HUES64 (cell line): ENCODE measurements at regions not wholly inside any gene's neighbourhood (a gene's known extent, or its start where the extent isn't known, plus 50 kb on each side); places are given as distances from the start of the nearest gene placed in this dataset.

Source experiments
- H3K27ac ChIP-seq: 2 replicates; pipeline ENCODE4 v1.7.0; 2013; ENCODE audit warnings: low read depth, low read length, inconsistent platforms
- H3K27me3 ChIP-seq: 2 replicates; pipeline ENCODE4 v1.6.1; 2013; ENCODE audit warnings: mild to moderate bottlenecking, low read length; ENCODE audit not compliant: insufficient read depth
- H3K36me3 ChIP-seq: 2 replicates; pipeline ENCODE4 v1.6.1; 2013; ENCODE audit warnings: mild to moderate bottlenecking, low read length; ENCODE audit not compliant: insufficient read depth
- H3K4me1 ChIP-seq: 2 replicates; pipeline ENCODE4 v1.6.1; 2013; ENCODE audit warnings: mild to moderate bottlenecking, low read length, moderate library complexity; ENCODE audit not compliant: insufficient read depth
- H3K4me3 ChIP-seq: 2 replicates; pipeline ENCODE4 v1.5.1; 2013; ENCODE audit warnings: mild to moderate bottlenecking, low read length, moderate library complexity
- H3K9ac ChIP-seq: 2 replicates; pipeline ENCODE4 v1.6.1; 2013; ENCODE audit warnings: mild to moderate bottlenecking, low read depth, low read length
- H3K9me3 ChIP-seq: 2 replicates; pipeline ENCODE4 v1.6.1; 2013; ENCODE audit warnings: low read depth, low read length; ENCODE audit not compliant: insufficient read depth
- WGBS: fragments of 150-250, 120-280 bp; methylation state at CpG from one replicate; pipeline ENCODE4 v1.1.7; 2013; ENCODE audit warnings: missing lambda C conversion rate; 5-methylcytosine and 5-hydroxymethylcytosine counted together

DNA sequence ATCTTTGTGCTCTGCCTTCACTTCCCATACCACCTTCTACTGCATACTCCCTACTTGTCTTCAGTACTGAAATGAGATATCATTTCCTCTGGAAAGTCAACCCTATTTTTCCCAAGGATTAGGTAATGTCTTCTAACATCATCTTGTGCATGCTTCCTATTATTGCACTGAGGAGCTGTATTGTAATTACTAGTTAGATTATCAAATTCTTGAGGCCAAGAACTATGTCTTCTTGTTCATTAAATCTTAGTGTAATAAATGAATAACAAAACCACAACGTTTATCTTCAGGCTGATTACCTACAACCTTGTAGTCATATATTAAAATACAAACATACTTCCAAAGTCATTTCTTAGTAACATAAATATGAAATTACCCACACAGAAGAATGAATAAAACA, 87.9 kb upstream of the POU5F2 start:
- Histone ChIP-seq H3K9ac (no peak overlapping the region), H3K27ac (no peak overlapping the region), H3K4me3 (no peak overlapping the region), H3K27me3 (no peaks in the 10 kb centered on the region), H3K36me3 (no peaks in the 10 kb centered on the region; the same call in 1 of the 2 replicates), H3K4me1 (no peaks in the 10 kb centered on the region), H3K9me3 (no peaks in the 10 kb centered on the region)
- WGBS, result no CpG with 5 or more reads among the region's 1 CpG

DNA sequence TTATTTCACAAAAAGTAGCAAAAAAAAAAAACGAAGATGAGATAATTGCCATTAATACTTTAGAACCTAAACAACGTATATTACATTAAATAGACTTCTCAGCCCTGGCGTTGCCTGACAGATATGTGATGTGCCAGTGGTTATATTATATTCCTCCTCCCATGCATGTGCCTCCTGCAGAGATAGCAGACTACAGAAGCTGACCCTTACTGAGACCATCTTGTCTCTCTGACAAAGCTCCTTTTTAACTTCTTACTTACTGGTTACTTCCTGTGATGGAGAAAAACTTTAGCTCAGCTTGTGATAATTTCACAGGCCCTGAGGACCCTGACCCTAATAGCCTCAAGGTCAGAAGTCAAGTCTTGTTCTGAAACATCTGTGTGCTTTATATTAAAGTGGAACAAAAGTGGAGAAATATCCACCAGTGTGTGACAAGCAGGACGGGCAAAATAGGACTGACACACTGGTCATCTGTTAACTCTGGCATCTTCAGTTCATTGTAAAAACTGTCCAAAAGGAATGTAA, 80.6 kb upstream of the POU5F2 start:
- no peaks in the 10 kb centered on the region for H3K27me3 ChIP-seq
- H3K9ac ChIP-seq, result no peak overlapping the region
- H3K36me3 ChIP-seq, result no peaks in the 10 kb centered on the region; the same call in 1 of the 2 replicates
- H3K4me1 ChIP-seq, result peaks cover 11% of the 10 kb centered on the region
- 92% methylated on average over 4 of the region's 4 CpGs for WGBS
- H3K27ac ChIP-seq, result 0 out of 2 replicates have a peak overlapping the region, but pooled peaks have one; percentile 9
- no peak overlapping the region for H3K4me3 ChIP-seq
- no peaks in the 10 kb centered on the region for H3K9me3 ChIP-seq

DNA sequence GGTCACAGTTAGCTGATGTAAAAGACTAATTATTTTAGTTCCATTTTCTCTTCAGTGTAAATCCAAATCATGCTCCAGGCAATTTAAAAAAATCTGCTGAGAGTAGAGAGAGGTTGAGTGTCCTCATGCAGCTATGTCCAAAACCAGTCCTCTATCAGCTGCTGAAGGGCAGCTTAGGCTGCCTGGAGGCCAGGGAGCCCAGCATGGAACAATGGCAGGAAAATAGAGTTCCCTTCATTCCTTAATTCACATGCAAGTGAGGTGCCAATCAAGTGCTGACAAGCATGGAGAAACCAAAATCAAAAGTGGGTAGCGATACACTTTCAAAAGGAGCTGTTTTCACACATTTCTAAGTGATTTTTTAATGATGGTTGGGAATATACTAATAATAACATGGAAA, 78.3 kb upstream of the POU5F2 start:
- H3K4me3 ChIP-seq, result no peak overlapping the region
- no peak overlapping the region for H3K27ac ChIP-seq
- H3K4me1 ChIP-seq, result peaks cover 11% of the 10 kb centered on the region
- H3K9ac ChIP-seq, result no peak overlapping the region
- no peaks in the 10 kb centered on the region for H3K36me3 ChIP-seq
- no peaks in the 10 kb centered on the region for H3K9me3 ChIP-seq
- 100% methylated on average over 1 of the region's 1 CpG for WGBS
- H3K27me3 ChIP-seq, result no peaks in the 10 kb centered on the region

DNA sequence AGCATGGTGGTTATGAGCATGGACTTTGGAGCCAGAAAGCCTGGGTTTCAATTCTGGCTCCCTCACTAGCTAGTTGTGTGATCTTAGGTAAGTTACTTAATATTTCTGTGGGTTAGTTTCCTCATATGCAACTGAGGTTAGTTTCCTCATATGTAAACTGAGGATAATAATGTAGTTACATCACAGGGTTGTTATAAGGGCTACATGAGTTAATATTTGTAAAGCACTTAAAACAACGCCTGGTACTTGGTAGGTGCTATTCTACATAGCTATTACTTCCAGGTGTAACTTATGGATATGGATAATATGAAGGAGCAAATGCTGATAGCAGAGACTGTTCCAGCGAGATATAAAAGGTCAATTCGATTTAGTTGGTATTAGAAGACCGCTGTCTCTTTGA, 69.4 kb upstream of the POU5F2 start:
- H3K9me3 ChIP-seq, result no peaks in the 10 kb centered on the region
- H3K4me1 ChIP-seq, result no peaks in the 10 kb centered on the region
- H3K36me3 ChIP-seq, result no peaks in the 10 kb centered on the region
- no peak overlapping the region for H3K9ac ChIP-seq
- 98% methylated on average over 4 of the region's 4 CpGs for WGBS
- H3K27me3 ChIP-seq, result no peaks in the 10 kb centered on the region
- no peak overlapping the region for H3K4me3 ChIP-seq
- H3K27ac ChIP-seq, result no peak overlapping the region

DNA sequence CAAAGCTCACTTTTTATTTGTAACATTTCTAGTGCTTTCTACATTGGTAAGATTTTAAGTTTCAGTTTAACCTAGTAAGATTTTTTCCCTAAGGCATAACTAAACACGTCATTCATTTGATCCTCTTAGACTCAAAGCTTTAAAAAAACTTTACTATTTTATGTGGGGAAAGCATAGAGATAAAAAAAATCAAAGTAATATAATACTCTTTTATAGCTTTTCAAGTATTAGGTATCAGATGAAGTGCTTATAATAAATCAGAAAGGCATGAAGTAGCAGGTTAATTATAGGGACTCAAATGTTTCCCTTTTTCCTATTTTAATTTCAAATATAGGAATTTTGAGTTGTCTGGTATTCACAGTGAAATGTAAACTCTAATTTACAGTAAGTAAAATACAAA, 68.0 kb upstream of the POU5F2 start:
- no peak overlapping the region for H3K9ac ChIP-seq
- no peaks in the 10 kb centered on the region for H3K36me3 ChIP-seq
- no peaks in the 10 kb centered on the region for H3K4me1 ChIP-seq
- no peaks in the 10 kb centered on the region for H3K9me3 ChIP-seq
- WGBS, result no CpG with 5 or more reads among the region's 1 CpG
- no peak overlapping the region for H3K27ac ChIP-seq
- no peak overlapping the region for H3K4me3 ChIP-seq
- no peaks in the 10 kb centered on the region for H3K27me3 ChIP-seq

DNA sequence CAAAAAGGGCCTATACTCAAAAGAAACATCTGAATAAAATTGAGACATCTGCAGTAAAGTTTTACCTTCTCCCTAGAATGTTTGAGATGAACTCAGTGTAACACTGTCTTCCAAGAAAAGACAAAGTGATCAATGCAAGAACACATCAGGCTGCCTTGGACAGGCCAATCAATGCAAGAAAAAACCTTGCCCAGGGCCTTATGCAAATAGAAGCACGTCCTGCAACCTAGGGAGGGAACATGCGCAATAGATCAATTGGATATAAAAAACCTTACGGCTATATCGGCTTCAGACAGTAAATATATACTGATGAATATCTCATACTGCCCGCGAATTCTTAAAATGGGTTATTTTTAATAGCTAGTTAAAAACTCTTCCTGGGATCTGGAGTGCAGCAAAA, 66.4 kb upstream of the POU5F2 start:
- 86% methylated on average over 4 of the region's 6 CpGs for WGBS
- no peak overlapping the region for H3K4me3 ChIP-seq
- no peak overlapping the region for H3K27ac ChIP-seq
- H3K36me3 ChIP-seq, result no peaks in the 10 kb centered on the region
- H3K4me1 ChIP-seq, result no peaks in the 10 kb centered on the region
- no peaks in the 10 kb centered on the region for H3K9me3 ChIP-seq
- H3K9ac ChIP-seq, result no peak overlapping the region
- H3K27me3 ChIP-seq, result no peaks in the 10 kb centered on the region

DNA sequence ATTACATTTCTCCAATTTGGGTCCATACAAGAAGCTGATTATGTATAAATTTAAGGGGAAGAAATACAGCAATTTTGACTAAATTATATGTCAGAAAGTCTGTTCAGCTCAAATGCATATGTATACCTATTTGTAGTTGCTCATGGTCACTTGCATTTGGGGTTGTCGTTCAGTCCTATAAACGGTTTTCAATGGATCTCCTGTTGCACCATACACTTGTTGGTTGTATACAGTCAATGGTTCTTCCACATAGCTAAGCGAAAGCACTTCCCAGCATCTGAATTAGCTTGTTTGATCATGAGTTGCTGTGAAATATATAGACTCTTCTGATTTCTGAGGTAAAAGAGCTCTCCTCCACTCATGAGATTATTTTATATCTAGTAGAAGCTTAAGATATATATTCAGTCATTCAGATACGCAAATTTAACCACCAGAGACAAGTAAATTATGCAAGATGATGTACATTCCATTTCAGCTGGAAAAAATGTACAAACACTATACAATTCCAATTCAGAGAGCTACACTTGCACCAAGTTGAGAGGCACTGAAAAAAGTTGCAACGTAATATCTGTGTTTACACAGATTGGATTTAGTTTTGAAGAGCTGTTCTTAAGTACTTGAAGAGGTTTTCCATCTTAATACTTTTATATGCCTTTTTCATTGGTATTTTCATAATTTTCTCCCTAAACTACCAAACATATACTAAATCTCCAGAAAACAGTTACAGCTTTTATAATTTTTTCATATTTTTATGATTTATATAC, 64.4 kb upstream of the POU5F2 start:
- WGBS, result 88% methylated on average over 5 of the region's 5 CpGs
- peaks cover 4% of the 10 kb centered on the region; the same call in 1 of the 2 replicates for H3K4me1 ChIP-seq
- no peak overlapping the region for H3K9ac ChIP-seq
- no peaks in the 10 kb centered on the region for H3K36me3 ChIP-seq
- H3K27me3 ChIP-seq, result no peaks in the 10 kb centered on the region
- H3K27ac ChIP-seq, result no peak overlapping the region
- no peaks in the 10 kb centered on the region for H3K9me3 ChIP-seq
- H3K4me3 ChIP-seq, result no peak overlapping the region

DNA sequence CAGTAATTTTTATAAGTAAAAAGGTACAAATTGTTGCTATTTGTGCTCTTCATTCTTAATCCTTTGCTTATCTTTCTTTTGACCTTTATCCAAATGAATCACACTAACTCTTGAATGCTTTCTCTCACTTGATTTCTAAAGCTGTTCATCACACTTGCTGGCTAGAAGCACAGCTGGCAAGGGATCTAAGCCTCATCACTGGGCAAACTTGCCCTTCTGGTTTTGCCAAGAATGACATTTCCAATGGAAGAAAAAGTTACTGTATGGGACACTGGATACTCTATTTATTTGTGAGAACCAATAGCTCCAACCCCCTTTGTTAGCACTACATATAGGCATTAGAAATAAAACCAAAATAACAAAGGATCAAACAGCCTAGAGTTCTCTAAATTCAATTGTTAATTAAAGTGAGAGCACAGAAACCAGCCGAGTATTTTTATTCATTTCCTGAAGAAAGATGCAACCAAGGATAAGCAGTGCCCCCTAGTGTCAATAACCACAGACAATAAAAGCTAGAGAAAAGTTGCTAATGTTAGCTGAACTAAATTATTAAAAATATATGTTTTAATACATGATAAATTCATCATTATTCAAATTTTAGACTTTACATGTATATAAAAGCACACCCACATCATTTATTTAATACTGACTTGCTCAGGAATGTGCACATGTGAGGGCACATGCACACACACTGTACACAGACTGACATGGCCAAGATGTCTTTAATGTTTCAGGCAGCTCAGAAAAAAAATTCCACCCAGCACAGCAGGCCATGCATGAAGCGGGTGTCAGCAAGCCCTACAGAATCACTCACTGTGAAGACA, 59.8 kb upstream of the POU5F2 start:
- WGBS, result 31% methylated on average over 1 of the region's 2 CpGs
- no peak overlapping the region for H3K4me3 ChIP-seq

DNA sequence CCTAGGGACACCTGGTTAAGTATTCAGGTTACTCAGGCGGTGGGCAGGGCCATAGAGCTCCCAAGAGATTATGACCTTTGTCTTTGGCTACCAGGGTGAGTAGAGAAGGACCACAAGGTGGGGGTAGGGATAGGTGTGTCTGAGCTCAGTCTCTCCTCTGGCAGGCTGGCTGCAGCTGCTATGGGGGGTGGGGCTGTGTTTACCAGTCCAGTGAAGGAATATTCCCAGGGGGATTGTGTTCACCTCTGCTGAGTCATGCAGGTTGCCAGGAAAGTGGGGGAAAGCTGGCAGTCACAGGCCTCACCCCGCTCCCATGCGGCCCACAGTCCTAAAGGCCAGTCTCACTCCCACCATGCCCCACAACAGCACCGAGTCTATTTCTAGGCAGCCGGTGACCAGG, 53.6 kb upstream of the POU5F2 start:
- WGBS, result 94% methylated on average over 5 of the region's 5 CpGs
- H3K27me3 ChIP-seq, result no peaks in the 10 kb centered on the region
- no peak overlapping the region for H3K4me3 ChIP-seq
- H3K4me1 ChIP-seq, result no peaks in the 10 kb centered on the region
- H3K27ac ChIP-seq, result no peak overlapping the region
- no peak overlapping the region for H3K9ac ChIP-seq
- H3K36me3 ChIP-seq, result no peaks in the 10 kb centered on the region
- H3K9me3 ChIP-seq, result no peaks in the 10 kb centered on the region

More for the DNA sequence above, 59.8 kb upstream of the POU5F2 start:
- Histone ChIP-seq H3K27ac (no peak overlapping the region), H3K9ac (no peak overlapping the region), H3K9me3 (no peaks in the 10 kb centered on the region), H3K36me3 (no peaks in the 10 kb centered on the region), H3K4me1 (peaks cover 8% of the 10 kb centered on the region; the same call in 1 of the 2 replicates), H3K27me3 (no peaks in the 10 kb centered on the region)

DNA sequence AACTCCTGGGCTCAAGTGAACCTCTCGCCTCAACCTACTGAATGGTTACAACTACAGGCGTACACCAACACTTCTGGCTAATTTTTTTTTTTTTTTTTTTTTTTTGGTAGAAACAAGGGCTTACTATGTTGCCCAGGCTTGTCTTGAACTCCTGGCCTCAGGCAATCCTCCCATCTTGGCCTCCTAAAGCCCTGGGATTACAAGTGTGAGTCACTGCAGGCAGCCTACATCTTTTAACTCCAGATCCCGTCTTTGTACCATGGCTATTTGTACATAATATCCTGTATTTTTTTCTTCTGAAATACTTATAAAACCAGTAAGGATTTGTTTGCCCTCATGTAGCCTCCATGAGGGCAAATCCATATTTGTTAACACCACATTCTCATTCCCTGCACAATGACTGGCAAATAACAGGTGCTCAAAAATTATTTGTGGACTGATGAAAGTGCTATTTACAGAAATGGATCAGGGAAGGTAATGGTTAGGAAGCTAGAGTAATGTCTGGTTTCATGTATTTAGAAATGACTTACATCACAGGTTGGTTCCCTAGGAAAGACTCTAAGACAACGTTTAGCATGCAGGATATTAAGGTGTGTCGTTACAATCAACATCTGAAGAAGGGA, 51.9 kb upstream of the POU5F2 start:
- Histone ChIP-seq H3K9me3 (no peaks in the 10 kb centered on the region), H3K27ac (no peak overlapping the region), H3K36me3 (no peaks in the 10 kb centered on the region), H3K9ac (no peak overlapping the region), H3K4me3 (no peak overlapping the region), H3K4me1 (no peaks in the 10 kb centered on the region), H3K27me3 (no peaks in the 10 kb centered on the region)
- WGBS, result 90% methylated on average over 4 of the region's 5 CpGs

DNA sequence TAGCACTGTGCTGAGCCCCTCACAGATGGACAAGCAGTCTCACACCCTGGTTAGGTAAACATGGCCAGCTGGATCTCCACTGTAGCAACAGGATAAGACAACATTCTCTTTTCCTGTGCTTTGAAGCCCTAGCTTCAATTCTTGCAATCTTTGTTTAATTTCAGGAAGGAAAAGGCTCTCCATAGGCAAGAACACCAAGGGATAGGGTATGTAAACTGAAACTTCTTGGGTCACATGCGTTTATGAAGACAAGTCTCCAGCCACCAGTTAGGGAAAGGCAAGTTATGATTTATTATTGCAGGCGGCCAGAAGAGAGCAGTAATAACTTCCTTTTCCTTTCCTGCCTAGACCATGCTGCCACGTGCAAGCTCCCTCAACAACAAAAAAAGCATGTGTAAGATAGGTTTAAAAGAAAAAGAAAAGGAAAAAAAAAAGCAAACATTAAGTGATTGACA, 50.1 kb upstream of the POU5F2 start:
- WGBS, result 83% methylated on average over 2 of the region's 3 CpGs
- Histone ChIP-seq H3K27me3 (no peaks in the 10 kb centered on the region), H3K9me3 (no peaks in the 10 kb centered on the region), H3K4me1 (no peaks in the 10 kb centered on the region), H3K4me3 (no peak overlapping the region), H3K36me3 (no peaks in the 10 kb centered on the region), H3K9ac (no peak overlapping the region), H3K27ac (no peak overlapping the region)
